HFF-Myc (cell line): ENCODE measurements at regions not wholly inside any gene's neighbourhood (a gene's known extent, or its start where the extent isn't known, plus 50 kb on each side); places are given as distances from the start of the nearest gene placed in this dataset.

Source experiments
- DNase-seq: peaks from one replicate; pipeline ENCODE4 v3.0.0-alpha.2; 2011; ENCODE audit warnings: low read depth; ENCODE audit errors: extremely low read depth
- H3K4me3 ChIP-seq: replicated peaks from 2 replicates; pipeline ENCODE4 v1.5.1; 2011; ENCODE audit warnings: low read depth, mild to moderate bottlenecking, control low read depth, low read length
- TF ChIP-seq, protein P1 (sequence below): IDR thresholded peaks from 2 replicates; pipeline ENCODE4 v1.5.1; 2012; ENCODE audit warnings: mild to moderate bottlenecking, low read depth, low read length, control low read depth; ENCODE audit errors: missing control alignments

DNA sequence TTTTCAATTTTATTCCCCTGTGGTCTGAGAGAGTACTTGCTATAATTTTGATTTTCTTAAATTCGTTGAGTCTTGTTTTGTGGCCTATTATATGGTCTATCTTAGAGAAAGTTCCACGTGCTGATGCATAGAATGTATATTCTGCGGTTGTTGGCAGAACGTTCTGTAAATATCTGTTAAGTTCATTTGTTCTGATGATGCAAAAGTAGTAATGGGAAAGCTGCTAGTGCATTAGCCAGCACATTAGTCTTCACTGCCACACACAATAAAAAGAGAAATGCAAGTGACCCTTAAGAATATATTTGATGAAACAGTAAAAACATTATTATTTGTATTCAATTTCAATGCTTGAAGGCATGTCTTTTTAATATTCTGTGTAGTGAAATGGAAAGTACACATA, 84.8 kb downstream of the GTPBP8 start:
- TF ChIP-seq, protein P1, sequence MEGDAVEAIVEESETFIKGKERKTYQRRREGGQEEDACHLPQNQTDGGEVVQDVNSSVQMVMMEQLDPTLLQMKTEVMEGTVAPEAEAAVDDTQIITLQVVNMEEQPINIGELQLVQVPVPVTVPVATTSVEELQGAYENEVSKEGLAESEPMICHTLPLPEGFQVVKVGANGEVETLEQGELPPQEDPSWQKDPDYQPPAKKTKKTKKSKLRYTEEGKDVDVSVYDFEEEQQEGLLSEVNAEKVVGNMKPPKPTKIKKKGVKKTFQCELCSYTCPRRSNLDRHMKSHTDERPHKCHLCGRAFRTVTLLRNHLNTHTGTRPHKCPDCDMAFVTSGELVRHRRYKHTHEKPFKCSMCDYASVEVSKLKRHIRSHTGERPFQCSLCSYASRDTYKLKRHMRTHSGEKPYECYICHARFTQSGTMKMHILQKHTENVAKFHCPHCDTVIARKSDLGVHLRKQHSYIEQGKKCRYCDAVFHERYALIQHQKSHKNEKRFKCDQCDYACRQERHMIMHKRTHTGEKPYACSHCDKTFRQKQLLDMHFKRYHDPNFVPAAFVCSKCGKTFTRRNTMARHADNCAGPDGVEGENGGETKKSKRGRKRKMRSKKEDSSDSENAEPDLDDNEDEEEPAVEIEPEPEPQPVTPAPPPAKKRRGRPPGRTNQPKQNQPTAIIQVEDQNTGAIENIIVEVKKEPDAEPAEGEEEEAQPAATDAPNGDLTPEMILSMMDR: no peak
- no peak overlapping the region for H3K4me3 ChIP-seq
- no peak for DNase-seq

- TF ChIP-seq, protein P1: no peak
- H3K4me3 ChIP-seq: no peak overlapping the region
- DNase-seq: no peak
These were observed 88.6 kb downstream of the GTPBP8 start for GRCh38 chr3:113079218-113079961.

- no peak overlapping the region for H3K4me3 ChIP-seq
- TF ChIP-seq, protein P1: no peak
- peak; percentile 87 for DNase-seq
These were observed 94.0 kb downstream of the GTPBP8 start for GRCh38 chr3:113084777-113085176.

GRCh38 chr3:113086560-113087461, 96.0 kb downstream of the GTPBP8 start:
- H3K4me3 ChIP-seq: no peak overlapping the region
- peak; percentile 19 for DNase-seq
- TF ChIP-seq, protein P1: no peak

- DNase-seq: no peak
- TF ChIP-seq, protein P1: no peak
- no peak overlapping the region for H3K4me3 ChIP-seq
These were observed 97.8 kb downstream of the GTPBP8 start for GRCh38 chr3:113088616-113089015.

DNA sequence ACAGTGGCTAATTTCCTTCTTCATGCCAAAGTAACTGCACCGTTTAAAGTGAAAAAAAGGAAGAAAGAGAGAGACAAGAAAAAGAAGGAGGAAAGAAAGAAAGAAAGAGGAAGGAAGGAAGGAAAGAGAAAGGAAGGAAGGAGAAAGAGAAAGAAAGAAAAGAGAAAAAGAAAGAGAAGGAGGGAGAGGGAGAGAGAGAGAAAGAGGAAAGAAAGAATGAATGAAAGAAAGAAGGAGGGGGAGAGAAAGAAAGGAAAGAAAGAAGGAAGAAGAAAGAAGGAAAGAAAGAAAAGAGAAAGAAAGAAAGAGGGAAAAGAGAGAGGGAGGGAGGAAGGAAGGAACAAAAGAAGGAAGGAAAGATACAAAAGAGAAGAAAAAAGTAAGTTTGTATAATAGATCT, 100.6 kb downstream of the GTPBP8 start:
- TF ChIP-seq, protein P1: no peak
- no peak for DNase-seq
- no peak overlapping the region for H3K4me3 ChIP-seq
